Fibroblast of lung (primary cell): ENCODE measurements at regions not wholly inside any gene's neighbourhood (a gene's known extent, or its start where the extent isn't known, plus 50 kb on each side); places are given as distances from the start of the nearest gene placed in this dataset.

Experiments
- CTCF ChIP-seq, 2 donors: IDR thresholded peaks in 1 of 2; conservative IDR thresholded peaks in 1 of 2; 1 replicate in 1 of 2; 2 replicates in 1 of 2; pipeline ENCODE4 v1.5.1; 2011 to 2012; ENCODE audit warnings: low read length in 2 of 2, control low read depth in 1 of 2, inconsistent platforms in 1 of 2, low read depth in 1 of 2, mild to moderate bottlenecking in 1 of 2
- EZH2 ChIP-seq: IDR thresholded peaks from 2 replicates; pipeline ENCODE4 v1.5.1; 2012; ENCODE audit warnings: low read length, control low read depth, mild to moderate bottlenecking; ENCODE audit errors: missing control alignments

GRCh38 chr14:58711382-58711781 is 73.6 kb downstream of the DACT1 start:
- TF ChIP-seq EZH2: no peak
- no peak for TF ChIP-seq CTCF (conservative IDR thresholded peaks at IDR 0.05 in 1 of 2, IDR thresholded peaks at IDR 0.05 in 1 of 2; ENCODE audit: low read depth in 1 of 2, low read length in 2 of 2)
